Tibial artery (tissue), 4 donors: ENCODE measurements at regions not wholly inside any gene's neighbourhood (a gene's known extent, or its start where the extent isn't known, plus 50 kb on each side); places are given as distances from the start of the nearest gene placed in this dataset.

Experiments
- DNase-seq, 2 donors: peaks; one replicate each; pipeline ENCODE4 v3.0.0-alpha.2; 2019
- H3K27ac ChIP-seq, 2 donors: fragments of 200-600 bp; sonication (generic) in 1 of 2; 1 replicate in 1 of 2; 2 replicates in 1 of 2; pipeline ENCODE4 v1.5.1; 2018 to 2019; ENCODE audit warnings: mild to moderate bottlenecking in 1 of 2
- H3K27me3 ChIP-seq, 2 donors: fragments of 200-600 bp; sonication (generic) in 1 of 2; one replicate each; pipeline versions ENCODE4 v1.5.1 to v1.6.0; 2016 to 2019
- H3K36me3 ChIP-seq, 3 donors: fragments of 200-600 bp; sonication (generic) in 2 of 3; one replicate each; pipeline ENCODE4 v1.5.1; 2016 to 2019; ENCODE audit warnings: mild to moderate bottlenecking in 2 of 3
- H3K4me1 ChIP-seq, 4 donors: fragments of 200-600 bp; sonication (generic) in 2 of 4; 1 replicate in 3 of 4; 2 replicates in 1 of 4; pipeline ENCODE4 v1.5.1; 2016 to 2019
- H3K4me3 ChIP-seq, 2 donors: fragments of 200-600 bp; sonication (generic) in 1 of 2; 1 replicate in 1 of 2; 2 replicates in 1 of 2; pipeline ENCODE4 v1.5.1; 2018 to 2019; ENCODE audit warnings: mild to moderate bottlenecking in 2 of 2
- H3K9me3 ChIP-seq, 3 donors: fragments of 200-600 bp; sonication (generic) in 1 of 3; one replicate each; pipeline ENCODE4 v1.5.1; 2016 to 2019
- intact Hi-C: fragments of 100-400 bp; cut with DNase I; formaldehyde crosslinking; loops from one replicate; pipeline ENCODE4 v1.15.0; 2023; ENCODE audit warnings: low total_unique reads
- TF ChIP-seq, protein P1 (sequence below), 2 experiments: fragments of 200-600 bp in 1 of 2; fragments of 450-650 bp in 1 of 2; IDR thresholded peaks; one replicate each; pipeline ENCODE4 v1.5.1; 2017 to 2019; ENCODE audit warnings: antibody characterized with exemption in 2 of 2, mild to moderate bottlenecking in 1 of 2, moderate library complexity in 1 of 2

DNA sequence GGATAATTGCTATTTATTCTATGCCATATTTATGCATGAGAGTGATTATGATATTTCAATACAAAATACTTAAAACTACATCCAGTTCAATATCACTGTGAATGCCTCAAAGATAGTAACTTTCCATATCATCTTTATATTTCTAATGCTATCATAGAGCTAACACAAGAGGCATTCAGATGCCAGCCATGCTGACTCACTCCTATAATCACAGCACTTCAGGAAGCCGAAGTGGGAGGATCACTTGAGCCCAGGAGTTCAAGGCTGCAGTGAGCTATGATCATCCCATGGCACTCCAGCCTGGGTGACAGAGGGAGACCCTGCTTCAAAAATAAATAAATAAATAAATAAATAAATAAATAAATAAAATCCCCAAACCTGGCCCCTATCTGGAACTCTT lies 498.7 kb downstream of the EPHA3 start:
- intact Hi-C loops = no loop called here
- Histone ChIP-seq H3K9me3 (no peaks in the 10 kb centered on the region), H3K4me3 (no peak overlapping the region), H3K36me3 (no peaks in the 10 kb centered on the region), H3K27ac (no peak overlapping the region), H3K27me3 (no peaks in the 10 kb centered on the region), H3K4me1 (no peaks in the 10 kb centered on the region)
- TF ChIP-seq, protein P1, sequence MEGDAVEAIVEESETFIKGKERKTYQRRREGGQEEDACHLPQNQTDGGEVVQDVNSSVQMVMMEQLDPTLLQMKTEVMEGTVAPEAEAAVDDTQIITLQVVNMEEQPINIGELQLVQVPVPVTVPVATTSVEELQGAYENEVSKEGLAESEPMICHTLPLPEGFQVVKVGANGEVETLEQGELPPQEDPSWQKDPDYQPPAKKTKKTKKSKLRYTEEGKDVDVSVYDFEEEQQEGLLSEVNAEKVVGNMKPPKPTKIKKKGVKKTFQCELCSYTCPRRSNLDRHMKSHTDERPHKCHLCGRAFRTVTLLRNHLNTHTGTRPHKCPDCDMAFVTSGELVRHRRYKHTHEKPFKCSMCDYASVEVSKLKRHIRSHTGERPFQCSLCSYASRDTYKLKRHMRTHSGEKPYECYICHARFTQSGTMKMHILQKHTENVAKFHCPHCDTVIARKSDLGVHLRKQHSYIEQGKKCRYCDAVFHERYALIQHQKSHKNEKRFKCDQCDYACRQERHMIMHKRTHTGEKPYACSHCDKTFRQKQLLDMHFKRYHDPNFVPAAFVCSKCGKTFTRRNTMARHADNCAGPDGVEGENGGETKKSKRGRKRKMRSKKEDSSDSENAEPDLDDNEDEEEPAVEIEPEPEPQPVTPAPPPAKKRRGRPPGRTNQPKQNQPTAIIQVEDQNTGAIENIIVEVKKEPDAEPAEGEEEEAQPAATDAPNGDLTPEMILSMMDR (IDR thresholded peaks at IDR 0.05) = no peak
- DNase-seq = no peak

DNA sequence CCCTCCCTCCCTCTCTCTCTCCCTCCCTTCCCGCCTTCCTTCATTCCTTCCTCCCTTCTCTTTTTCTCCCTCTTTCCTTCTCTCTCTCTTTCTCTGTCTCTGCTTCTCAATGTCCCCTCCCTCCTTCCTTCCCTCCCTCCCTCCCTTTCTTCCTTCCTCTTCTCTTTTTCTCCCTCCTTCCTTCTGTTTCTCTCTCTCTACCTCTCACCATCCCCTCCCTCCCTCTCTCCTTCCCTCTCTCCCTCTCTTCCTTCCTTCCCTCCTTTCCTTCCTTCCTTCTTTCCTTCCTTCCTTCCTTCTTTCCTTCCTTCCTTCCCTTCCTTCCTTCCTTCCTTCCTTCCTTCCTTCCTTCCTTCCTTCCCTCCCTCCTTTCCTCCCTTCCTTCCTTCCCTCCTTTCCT lies 504.6 kb downstream of the EPHA3 start:
- Histone ChIP-seq H3K4me1 (no peaks in the 10 kb centered on the region), H3K36me3 (no peaks in the 10 kb centered on the region), H3K27me3 (no peaks in the 10 kb centered on the region), H3K27ac (no peak overlapping the region), H3K4me3 (no peak overlapping the region), H3K9me3 (no peaks in the 10 kb centered on the region)
- intact Hi-C loops = no loop called here
- DNase-seq = no peak
- TF ChIP-seq, protein P1 (IDR thresholded peaks at IDR 0.05) = no peak

DNA sequence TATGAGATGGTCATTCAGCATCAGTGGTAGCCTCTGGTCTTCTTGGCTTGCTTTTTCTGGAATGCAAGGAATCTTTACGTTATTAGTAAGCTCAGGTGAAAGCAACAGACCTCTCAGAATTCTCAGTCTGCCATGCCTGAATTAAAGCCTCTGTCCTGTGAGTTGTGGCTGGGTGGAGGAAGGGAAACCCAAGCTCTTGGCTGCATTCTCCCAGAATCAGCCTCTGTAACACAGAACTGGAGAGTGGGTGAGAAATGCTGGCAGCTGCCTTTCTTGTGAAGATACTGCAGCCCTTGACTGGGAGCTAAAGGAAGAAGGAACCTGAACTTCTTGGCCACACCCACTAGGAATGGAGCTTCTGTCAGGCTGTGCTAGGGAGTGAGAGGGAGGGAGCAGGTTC lies 505.8 kb downstream of the EPHA3 start:
- Histone ChIP-seq H3K4me1 (no peaks in the 10 kb centered on the region), H3K9me3 (no peaks in the 10 kb centered on the region), H3K27ac (no peak overlapping the region), H3K36me3 (no peaks in the 10 kb centered on the region), H3K27me3 (no peaks in the 10 kb centered on the region), H3K4me3 (no peak overlapping the region)
- TF ChIP-seq, protein P1 (IDR thresholded peaks at IDR 0.05) = no peak
- DNase-seq = no peak
- intact Hi-C loops = no loop called here

DNA sequence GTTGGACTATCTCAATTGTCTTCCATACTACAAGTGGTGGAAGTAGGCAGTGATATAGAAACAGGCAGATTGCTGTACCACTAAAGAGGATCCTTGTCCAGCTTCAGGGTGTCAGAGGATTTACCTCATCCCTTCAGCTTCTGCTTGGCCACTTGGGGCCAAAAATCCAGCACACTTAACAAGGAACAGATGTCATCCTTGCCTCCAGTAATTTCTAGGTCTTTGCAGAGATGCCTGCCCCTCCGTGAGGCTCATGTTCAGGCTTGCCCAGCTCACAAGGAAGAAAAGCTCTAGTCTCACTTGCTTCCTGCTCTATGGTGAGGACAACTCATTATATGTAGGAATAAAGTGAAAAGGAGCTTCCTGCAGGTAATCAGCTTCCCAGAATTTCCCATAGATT lies 510.3 kb downstream of the EPHA3 start:
- intact Hi-C loops = no loop called here
- no peaks in the 10 kb centered on the region for H3K4me1 ChIP-seq
- H3K4me3 ChIP-seq = no peak overlapping the region
- H3K9me3 ChIP-seq = no peaks in the 10 kb centered on the region
- no peak overlapping the region for H3K27ac ChIP-seq
- no peaks in the 10 kb centered on the region for H3K36me3 ChIP-seq
- H3K27me3 ChIP-seq = no peaks in the 10 kb centered on the region
- TF ChIP-seq, protein P1 (IDR thresholded peaks at IDR 0.05) = no peak
- no peak for DNase-seq

DNA sequence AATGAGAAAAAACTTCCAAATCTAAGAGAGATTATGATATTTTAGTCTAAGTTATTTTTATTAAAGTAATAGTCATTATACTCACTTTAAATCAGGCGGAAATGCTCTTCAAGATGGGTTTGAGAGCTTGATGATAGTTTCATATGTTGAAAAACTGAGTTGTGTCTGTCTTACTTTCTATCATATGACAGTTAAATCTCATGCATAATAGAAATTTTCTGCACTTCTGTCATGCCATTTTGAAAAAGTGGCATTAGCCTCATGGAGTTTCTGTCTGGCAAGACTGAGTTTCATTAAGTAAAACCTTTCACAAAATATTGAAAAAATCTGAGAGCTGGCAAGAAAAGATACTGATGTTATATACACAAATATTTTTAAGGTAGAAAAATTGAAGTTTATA lies 511.8 kb downstream of the EPHA3 start:
- Histone ChIP-seq H3K27me3 (no peaks in the 10 kb centered on the region), H3K4me1 (no peaks in the 10 kb centered on the region), H3K36me3 (no peaks in the 10 kb centered on the region), H3K27ac (no peak overlapping the region), H3K4me3 (no peak overlapping the region), H3K9me3 (no peaks in the 10 kb centered on the region)
- intact Hi-C loops = no loop called here
- TF ChIP-seq, protein P1 (IDR thresholded peaks at IDR 0.05) = no peak
- DNase-seq = no peak

DNA sequence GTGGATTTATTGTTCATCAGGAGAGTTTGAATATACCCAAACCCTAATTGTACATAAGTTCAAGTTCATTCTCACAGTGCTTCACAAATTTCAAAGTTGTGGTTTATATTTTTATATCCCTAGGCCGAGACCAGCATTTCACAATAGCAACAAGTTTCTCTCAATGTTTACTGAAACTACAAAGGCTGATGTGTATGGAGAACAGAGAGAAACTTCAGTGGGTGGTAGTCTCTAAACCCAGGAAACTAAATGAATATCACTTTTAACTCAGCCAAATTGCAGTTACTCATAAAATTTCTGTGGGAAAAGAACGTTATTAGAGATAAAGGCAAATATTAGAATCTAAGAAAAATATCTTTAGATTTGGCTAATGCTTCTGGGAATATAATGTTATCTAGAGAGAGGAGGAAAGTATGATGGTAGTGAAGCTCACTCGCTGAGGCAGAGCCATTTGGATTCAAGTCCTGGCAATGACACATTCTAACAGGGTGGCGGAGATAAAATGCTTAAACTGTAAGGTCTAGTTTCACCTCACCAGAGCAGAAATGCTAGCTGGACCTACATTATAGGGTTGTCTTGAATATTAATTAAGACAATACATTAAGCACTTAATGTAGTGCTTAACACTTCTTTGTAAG lies 514.8 kb downstream of the EPHA3 start:
- H3K9me3 ChIP-seq = no peaks in the 10 kb centered on the region
- TF ChIP-seq, protein P1 (IDR thresholded peaks at IDR 0.05) = no peak
- no peaks in the 10 kb centered on the region for H3K27me3 ChIP-seq
- no peak overlapping the region for H3K27ac ChIP-seq
- DNase-seq = no peak
- no peaks in the 10 kb centered on the region for H3K4me1 ChIP-seq
- H3K36me3 ChIP-seq = no peaks in the 10 kb centered on the region
- intact Hi-C loops = no loop called here
- H3K4me3 ChIP-seq = no peak overlapping the region
